ENCODE measurements at regions not wholly inside any gene's neighbourhood (a gene's known extent, or its start where the extent isn't known, plus 50 kb on each side); places are given as distances from the start of the nearest gene placed in this dataset.

- TF ChIP-seq KLF8 (tag by site-specific recombination; IDR thresholded peaks at IDR 0.05) (no peak), SALL2 (tag by site-specific recombination; IDR thresholded peaks at IDR 0.05; ENCODE audit: borderline replicate concordance) (no peak), RBAK (tag by site-specific recombination; IDR thresholded peaks at IDR 0.05) (no peak), ZNF514 (tag by site-specific recombination; IDR thresholded peaks at IDR 0.05) (no peak), ZNF341 (tag by site-specific recombination; IDR thresholded peaks at IDR 0.05; ENCODE audit: low read depth) (no peak), ZNF138 (tag by site-specific recombination; IDR thresholded peaks at IDR 0.05; ENCODE audit: borderline replicate concordance) (no peak)
Observed at GRCh38 chr6:84908304-84908904, 144.0 kb upstream of the TBX18 start (continued).

GRCh38 chr6:84906514-84906913 is 142.1 kb upstream of the TBX18 start:
- no peaks in the 10 kb centered on the region for H3K9me3 ChIP-seq (ENCODE audit: control insufficient read depth, insufficient read depth, low read depth, low read length)
- peaks cover 7% of the 10 kb centered on the region; the same call in 1 of the 2 replicates for H3K4me1 ChIP-seq (ENCODE audit: control insufficient read depth, insufficient read depth, low read length)
- H3K27ac ChIP-seq (ENCODE audit: extremely low read depth, low read depth, low read length): no peak overlapping the region
- TF ChIP-seq ZEB2 (tag by site-specific recombination; IDR thresholded peaks at IDR 0.05) (no peak), PRDM1 (tag by site-specific recombination; IDR thresholded peaks at IDR 0.05) (peak; percentile 93)
- H3K36me3 ChIP-seq (ENCODE audit: control insufficient read depth in 2 of 2, insufficient read depth in 1 of 2, low read length in 2 of 2): no peaks in the 10 kb centered on the region
- ChIA-PET POLR2A (no interaction called here), CTCF (interaction anchor here (1.2 kb wide), 1 partner anchor 21 kb away, joined by 4 read pairs; no protein-coding TSS in a partner anchor)
- no peak overlapping the region for H3K4me3 ChIP-seq (ENCODE audit: low read depth, low read length)

GRCh38 chr6:84905823-84906222 is 141.4 kb upstream of the TBX18 start:
- H3K4me1 ChIP-seq (ENCODE audit: control insufficient read depth, insufficient read depth, low read length): peaks cover under 1% of the 10 kb centered on the region; the same call in 1 of the 2 replicates
- CTCF ChIA-PET: no interaction called here
- TF ChIP-seq GLIS2 (tag by site-specific recombination; IDR thresholded peaks at IDR 0.05): no peak
- H3K36me3 ChIP-seq (ENCODE audit: control insufficient read depth in 2 of 2, insufficient read depth in 1 of 2, low read length in 2 of 2): no peaks in the 10 kb centered on the region
- no peaks in the 10 kb centered on the region for H3K9me3 ChIP-seq (ENCODE audit: control insufficient read depth, insufficient read depth, low read depth, low read length)
- H3K4me3 ChIP-seq (ENCODE audit: low read depth, low read length): no peak overlapping the region
- POLR2A ChIA-PET: no interaction called here
- H3K27ac ChIP-seq (ENCODE audit: extremely low read depth, low read depth, low read length): no peak overlapping the region

- ChIA-PET POLR2A (no interaction called here), CTCF (no interaction called here)
- H3K9me3 ChIP-seq (ENCODE audit: control insufficient read depth, insufficient read depth, low read depth, low read length): no peaks in the 10 kb centered on the region
- TF ChIP-seq KLF7 (tag by site-specific recombination; IDR thresholded peaks at IDR 0.05; ENCODE audit: borderline replicate concordance) (no peak), ZNF24 (tag by site-specific recombination; IDR thresholded peaks at IDR 0.05) (no peak), ZNF292 (tag by site-specific recombination; IDR thresholded peaks at IDR 0.05; ENCODE audit: borderline replicate concordance, low read depth) (no peak), ZBTB17 (tag by site-specific recombination; IDR thresholded peaks at IDR 0.05) (no peak), ZFP41 (tag by site-specific recombination; IDR thresholded peaks at IDR 0.05; ENCODE audit: borderline replicate concordance) (no peak), ZNF433 (tag by site-specific recombination; IDR thresholded peaks at IDR 0.05; ENCODE audit: low read depth) (no peak), ZNF501 (tag by site-specific recombination; IDR thresholded peaks at IDR 0.05) (no peak), HOXD13 (CRISPR knock-in tag; IDR thresholded peaks at IDR 0.05; ENCODE audit: borderline replicate concordance) (no peak), INSM2 (tag by site-specific recombination; IDR thresholded peaks at IDR 0.05) (no peak), ZNF837 (tag by site-specific recombination; IDR thresholded peaks at IDR 0.05) (no peak), GFI1B (tag by site-specific recombination; IDR thresholded peaks at IDR 0.05) (no peak), ZNF792 (tag by site-specific recombination; IDR thresholded peaks at IDR 0.05) (no peak), SP7 (tag by site-specific recombination; IDR thresholded peaks at IDR 0.05) (no peak), ZNF140 (tag by site-specific recombination; IDR thresholded peaks at IDR 0.05) (no peak), ZNF76 (tag by site-specific recombination; IDR thresholded peaks at IDR 0.05; ENCODE audit: borderline replicate concordance, low read depth) (no peak), ZNF660 (tag by site-specific recombination; IDR thresholded peaks at IDR 0.05) (no peak), ZNF639 (tag by site-specific recombination; IDR thresholded peaks at IDR 0.05) (no peak), ZNF48 (tag by site-specific recombination; IDR thresholded peaks at IDR 0.05) (no peak)
- no peak overlapping the region for H3K27ac ChIP-seq (ENCODE audit: extremely low read depth, low read depth, low read length)
- no peak overlapping the region for H3K4me3 ChIP-seq (ENCODE audit: low read depth, low read length)
- H3K36me3 ChIP-seq (ENCODE audit: control insufficient read depth in 2 of 2, insufficient read depth in 1 of 2, low read length in 2 of 2): no peaks in the 10 kb centered on the region
- no peaks in the 10 kb centered on the region for H3K4me1 ChIP-seq (ENCODE audit: control insufficient read depth, insufficient read depth, low read length)
Observed at GRCh38 chr6:84902354-84902928, 138.0 kb upstream of the TBX18 start.
